ENCODE measurements at regions not wholly inside any gene's neighbourhood (a gene's known extent, or its start where the extent isn't known, plus 50 kb on each side); places are given as distances from the start of the nearest gene placed in this dataset.

- no peak for DNase-seq (ENCODE audit: low spot score in 2 of 2)
- H3K4me3 ChIP-seq: no peak overlapping the region
- TF ChIP-seq POLR2A (IDR thresholded peaks at IDR 0.05): no peak
- TF ChIP-seq POLR2AphosphoS5 (IDR thresholded peaks at IDR 0.05): no peak
- no peak for TF ChIP-seq CTCF (IDR thresholded peaks at IDR 0.05)
- H3K9me3 ChIP-seq: peaks cover 0 to 7% of the 10 kb centered on the region in 2 donors
- H3K4me1 ChIP-seq: no peaks in the 10 kb centered on the region
- peaks cover 0 to 17% of the 10 kb centered on the region in 2 donors for H3K27me3 ChIP-seq
- no peaks in the 10 kb centered on the region for H3K36me3 ChIP-seq
- no peak overlapping the region for H3K27ac ChIP-seq
- intact Hi-C loops (cut with DNase I; ENCODE audit: low total_unique reads): no loop called here
These were observed 190.1 kb upstream of the ITM2A start for GRCh38 chrX:79557212-79557611.

- H3K4me1 ChIP-seq: no peaks in the 10 kb centered on the region
- no peak overlapping the region for H3K27ac ChIP-seq
- no peak overlapping the region for H3K4me3 ChIP-seq
- no peaks in the 10 kb centered on the region for H3K36me3 ChIP-seq
- no peak for DNase-seq (ENCODE audit: low spot score in 2 of 2)
- H3K9me3 ChIP-seq: peaks cover 0 to 7% of the 10 kb centered on the region in 2 donors
- peaks cover 0 to 17% of the 10 kb centered on the region in 2 donors for H3K27me3 ChIP-seq
- TF ChIP-seq POLR2A (IDR thresholded peaks at IDR 0.05) (no peak), POLR2AphosphoS5 (IDR thresholded peaks at IDR 0.05) (no peak), CTCF (IDR thresholded peaks at IDR 0.05) (no peak)
- intact Hi-C loops (cut with DNase I; ENCODE audit: low total_unique reads): no loop called here
These were observed 189.7 kb upstream of the ITM2A start for GRCh38 chrX:79556800-79557199.

GRCh38 chrX:79530310-79531108 lies 163.4 kb upstream of the ITM2A start:
- H3K27me3 ChIP-seq: peaks cover 0 to 9% of the 10 kb centered on the region in 2 donors
- no peaks in the 10 kb centered on the region for H3K36me3 ChIP-seq
- no peak overlapping the region for H3K27ac ChIP-seq
- intact Hi-C loops (cut with DNase I; ENCODE audit: low total_unique reads): no loop called here
- no peak overlapping the region for H3K4me3 ChIP-seq
- DNase-seq (ENCODE audit: low spot score in 2 of 2): no peak
- TF ChIP-seq POLR2A (IDR thresholded peaks at IDR 0.05) (no peak), CTCF (IDR thresholded peaks at IDR 0.05) (no peak), POLR2AphosphoS5 (IDR thresholded peaks at IDR 0.05) (no peak)
- peaks cover 3 to 22% of the 10 kb centered on the region in 2 donors for H3K9me3 ChIP-seq
- no peaks in the 10 kb centered on the region for H3K4me1 ChIP-seq

GRCh38 chrX:79524642-79525041 lies 157.5 kb upstream of the ITM2A start:
- no peak for DNase-seq (ENCODE audit: low spot score in 2 of 2)
- no peak overlapping the region for H3K4me3 ChIP-seq
- intact Hi-C loops (cut with DNase I; ENCODE audit: low total_unique reads): no loop called here

More at GRCh38 chrX:79524642-79525041, 157.5 kb upstream of the ITM2A start:
- Histone ChIP-seq H3K27ac (no peak overlapping the region), H3K9me3 (peaks cover 0 to 34% of the 10 kb centered on the region in 2 donors), H3K36me3 (no peaks in the 10 kb centered on the region), H3K4me1 (no peaks in the 10 kb centered on the region), H3K27me3 (peaks cover 0 to 3% of the 10 kb centered on the region in 2 donors)
- TF ChIP-seq CTCF (IDR thresholded peaks at IDR 0.05) (no peak), POLR2A (IDR thresholded peaks at IDR 0.05) (no peak), POLR2AphosphoS5 (IDR thresholded peaks at IDR 0.05) (no peak)

All from breast epithelium (tissue), 4 donors.